Keratinocyte (primary cell): ENCODE measurements at regions not wholly inside any gene's neighbourhood (a gene's known extent, or its start where the extent isn't known, plus 50 kb on each side); places are given as distances from the start of the nearest gene placed in this dataset.

Experiments used
- DNase-seq: peaks from one replicate; pipeline ENCODE4 v3.0.0-alpha.2; 2011; ENCODE audit warnings: low read depth, missing footprints, low spot score
- FAIRE-seq: peaks from 2 replicates; lab custom pipeline; 2011; peaks lifted over from hg19 to GRCh38; lab: Jason Lieb, UNC
- H2AFZ ChIP-seq: 2 replicates; pipeline ENCODE4 v1.6.0; 2012; ENCODE audit warnings: low read length, control low read depth, inconsistent platforms; ENCODE audit not compliant: control insufficient read depth
- H3K27ac ChIP-seq: 2 replicates; pipeline ENCODE4 v1.5.1; 2011; ENCODE audit warnings: low read length; ENCODE audit not compliant: control insufficient read depth, insufficient read depth
- H3K27me3 ChIP-seq: 3 replicates; pipeline ENCODE4 v1.6.0; 2011; ENCODE audit warnings: low read length; ENCODE audit not compliant: control insufficient read depth, insufficient read depth; ENCODE audit errors: extremely low read depth
- H3K36me3 ChIP-seq, 2 experiments: 2 replicates in 1 of 2; 3 replicates in 1 of 2; pipeline ENCODE4 v1.5.1; 2011; ENCODE audit warnings: low read length in 2 of 2, mild to moderate bottlenecking in 1 of 2; ENCODE audit not compliant: control insufficient read depth in 2 of 2, insufficient read depth in 2 of 2; ENCODE audit errors: extremely low read depth in 1 of 2
- H3K4me1 ChIP-seq: 3 replicates; pipeline ENCODE4 v1.5.1; 2011; ENCODE audit warnings: low read length; ENCODE audit not compliant: control insufficient read depth, insufficient read depth; ENCODE audit errors: extremely low read depth
- H3K4me2 ChIP-seq: 3 replicates; pipeline ENCODE4 v1.6.0; 2011; ENCODE audit warnings: low read depth, low read length; ENCODE audit not compliant: control insufficient read depth, insufficient read depth; ENCODE audit errors: extremely low read depth
- H3K4me3 ChIP-seq, 3 experiments: fragments of 200-600 bp in 1 of 3; sonication (generic) in 1 of 3; 2 replicates in 2 of 3; 3 replicates in 1 of 3; pipeline ENCODE4 v1.5.1; 2011 to 2016; ENCODE audit warnings: low read length in 3 of 3, mild to moderate bottlenecking in 3 of 3, control low read depth in 2 of 3, inconsistent platforms in 1 of 3, low read depth in 1 of 3, mixed read lengths in 1 of 3, mixed run types in 1 of 3, moderate library complexity in 1 of 3; ENCODE audit not compliant: control insufficient read depth in 2 of 3, insufficient read depth in 2 of 3; ENCODE audit errors: extremely low read depth in 1 of 3
- H3K79me2 ChIP-seq: 2 replicates; pipeline ENCODE4 v1.6.0; 2012; ENCODE audit warnings: low read length; ENCODE audit not compliant: control insufficient read depth, insufficient read depth
- H3K9ac ChIP-seq: 3 replicates; pipeline ENCODE4 v1.6.0; 2011; ENCODE audit warnings: low read length; ENCODE audit not compliant: control insufficient read depth, insufficient read depth; ENCODE audit errors: extremely low read depth
- H3K9me1 ChIP-seq: 3 replicates; pipeline ENCODE4 v1.6.0; 2011; ENCODE audit warnings: low read length; ENCODE audit not compliant: control insufficient read depth, insufficient read depth; ENCODE audit errors: extremely low read depth
- H3K9me3 ChIP-seq: 2 replicates; pipeline ENCODE4 v1.5.1; 2012; ENCODE audit warnings: low read depth, low read length; ENCODE audit not compliant: control insufficient read depth
- H4K20me1 ChIP-seq: 3 replicates; pipeline ENCODE4 v1.6.0; 2011; ENCODE audit warnings: low read length; ENCODE audit not compliant: control insufficient read depth, insufficient read depth; ENCODE audit errors: extremely low read depth
- EZH2 ChIP-seq: IDR thresholded peaks from one replicate; pipeline ENCODE4 v1.6.1; 2012; ENCODE audit warnings: inconsistent platforms, mild to moderate bottlenecking, low read length, moderate library complexity
- dilution Hi-C: fragments of 300-500 bp; cut with MboI; formaldehyde crosslinking; loops from one replicate; pipeline ENCODE4 v1.7.0; 2020; ENCODE audit warnings: low sequenced_read_pairs; ENCODE audit not compliant: extremely low pct_ligation_motif_present
- TF ChIP-seq, protein P1 (sequence below), 3 experiments: IDR thresholded peaks in 1 of 3; conservative IDR thresholded peaks in 1 of 3; optimal IDR thresholded peaks in 1 of 3; 2 replicates in 2 of 3; 3 replicates in 1 of 3; pipeline versions ENCODE3 to v1.5.1; 2011; ENCODE audit warnings: low read length in 3 of 3, mild to moderate bottlenecking in 3 of 3, moderate library complexity in 2 of 3, control low read depth in 1 of 3, inconsistent platforms in 1 of 3; ENCODE audit not compliant: insufficient read depth in 2 of 3; ENCODE audit errors: extremely low read depth in 1 of 3

DNA sequence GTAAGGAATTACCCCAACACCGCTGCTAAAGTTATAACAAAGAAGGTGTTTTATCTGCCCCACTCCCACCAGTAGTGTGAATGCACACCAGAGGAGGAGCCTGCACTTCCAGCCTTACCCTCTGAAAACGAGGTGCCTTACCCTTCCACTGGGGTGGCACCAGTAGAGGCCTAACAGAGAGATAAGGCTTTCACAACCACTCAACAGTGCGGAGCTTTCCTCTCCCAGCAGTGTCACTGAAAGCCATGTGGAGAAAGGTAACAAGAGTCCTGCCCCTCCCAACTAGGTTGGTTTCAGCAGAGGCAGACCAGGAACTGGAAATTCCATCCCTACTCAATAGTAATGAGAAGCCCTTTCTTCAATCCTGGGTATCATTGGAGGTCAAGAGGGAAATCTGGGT is 539.2 kb downstream of the VGLL3 start:
- Histone ChIP-seq H3K9me3 (no peaks in the 10 kb centered on the region), H3K79me2 (no peaks in the 10 kb centered on the region), H3K27ac (no peak overlapping the region), H3K9ac (no peak overlapping the region), H3K27me3 (no peaks in the 10 kb centered on the region), H3K36me3 (no peaks in the 10 kb centered on the region), H4K20me1 (no peaks in the 10 kb centered on the region), H3K4me3 (no peak overlapping the region), H3K4me2 (no peak overlapping the region), H2AFZ (no peak overlapping the region), H3K4me1 (no peaks in the 10 kb centered on the region), H3K9me1 (no peaks in the 10 kb centered on the region)
- DNase-seq (no peak), FAIRE-seq (no peak)
- dilution Hi-C loops, result no loop called here
- no peak for TF ChIP-seq EZH2
- TF ChIP-seq, protein P1, sequence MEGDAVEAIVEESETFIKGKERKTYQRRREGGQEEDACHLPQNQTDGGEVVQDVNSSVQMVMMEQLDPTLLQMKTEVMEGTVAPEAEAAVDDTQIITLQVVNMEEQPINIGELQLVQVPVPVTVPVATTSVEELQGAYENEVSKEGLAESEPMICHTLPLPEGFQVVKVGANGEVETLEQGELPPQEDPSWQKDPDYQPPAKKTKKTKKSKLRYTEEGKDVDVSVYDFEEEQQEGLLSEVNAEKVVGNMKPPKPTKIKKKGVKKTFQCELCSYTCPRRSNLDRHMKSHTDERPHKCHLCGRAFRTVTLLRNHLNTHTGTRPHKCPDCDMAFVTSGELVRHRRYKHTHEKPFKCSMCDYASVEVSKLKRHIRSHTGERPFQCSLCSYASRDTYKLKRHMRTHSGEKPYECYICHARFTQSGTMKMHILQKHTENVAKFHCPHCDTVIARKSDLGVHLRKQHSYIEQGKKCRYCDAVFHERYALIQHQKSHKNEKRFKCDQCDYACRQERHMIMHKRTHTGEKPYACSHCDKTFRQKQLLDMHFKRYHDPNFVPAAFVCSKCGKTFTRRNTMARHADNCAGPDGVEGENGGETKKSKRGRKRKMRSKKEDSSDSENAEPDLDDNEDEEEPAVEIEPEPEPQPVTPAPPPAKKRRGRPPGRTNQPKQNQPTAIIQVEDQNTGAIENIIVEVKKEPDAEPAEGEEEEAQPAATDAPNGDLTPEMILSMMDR (optimal IDR thresholded peaks at IDR 0.05 in 1 of 3, IDR thresholded peaks at IDR 0.05 in 1 of 3, conservative IDR thresholded peaks at IDR 0.05 in 1 of 3; ENCODE audit: extremely low read depth in 1 of 3, insufficient read depth in 2 of 3, low read length in 3 of 3), result no peak

DNA sequence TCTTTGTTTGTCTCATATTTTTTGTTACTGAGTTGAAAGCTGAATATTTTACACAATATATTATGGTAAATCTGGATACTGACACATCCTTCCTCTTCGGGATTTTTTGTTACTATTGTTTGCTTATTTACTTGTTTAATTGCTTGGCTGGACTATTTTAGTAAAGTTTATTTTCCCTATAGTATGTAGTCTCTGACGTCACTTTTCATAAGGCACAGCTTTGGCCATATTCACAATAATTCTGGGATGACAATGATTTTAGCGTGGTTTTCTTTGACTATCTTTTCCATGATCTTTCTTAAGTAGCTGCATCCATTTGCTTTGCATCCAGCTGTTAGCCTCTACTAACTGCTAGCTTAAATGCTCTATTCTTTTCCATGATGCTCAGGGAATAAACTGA is 552.4 kb downstream of the VGLL3 start:
- Histone ChIP-seq H3K27me3 (no peaks in the 10 kb centered on the region), H3K4me3 (no peak overlapping the region), H3K36me3 (no peaks in the 10 kb centered on the region), H3K9me3 (no peaks in the 10 kb centered on the region), H3K4me1 (no peaks in the 10 kb centered on the region), H3K4me2 (no peak overlapping the region), H4K20me1 (no peaks in the 10 kb centered on the region), H2AFZ (no peak overlapping the region), H3K79me2 (no peaks in the 10 kb centered on the region), H3K27ac (no peak overlapping the region), H3K9me1 (no peaks in the 10 kb centered on the region), H3K9ac (no peak overlapping the region)
- FAIRE-seq (no peak), DNase-seq (no peak)
- dilution Hi-C loops, result no loop called here
- TF ChIP-seq EZH2, result no peak
- TF ChIP-seq, protein P1 (optimal IDR thresholded peaks at IDR 0.05 in 1 of 3, IDR thresholded peaks at IDR 0.05 in 1 of 3, conservative IDR thresholded peaks at IDR 0.05 in 1 of 3; ENCODE audit: extremely low read depth in 1 of 3, insufficient read depth in 2 of 3, low read length in 3 of 3), result no peak
